Suprapubic skin (tissue), 4 donors: ENCODE measurements at regions not wholly inside any gene's neighbourhood (a gene's known extent, or its start where the extent isn't known, plus 50 kb on each side); places are given as distances from the start of the nearest gene placed in this dataset.

Experiments
- POLR2A ChIP-seq, 2 donors: fragments of 450-650 bp; IDR thresholded peaks; one replicate each; pipeline ENCODE4 v1.6.1; 2017; ENCODE audit warnings: antibody characterized with exemption in 2 of 2, mild to moderate bottlenecking in 2 of 2, moderate library complexity in 2 of 2
- POLR2AphosphoS5 ChIP-seq, 3 donors: sonication (generic); formaldehyde crosslinking; IDR thresholded peaks; one replicate each; pipeline ENCODE4 v1.6.1; 2017; ENCODE audit warnings: antibody characterized with exemption in 3 of 3

DNA sequence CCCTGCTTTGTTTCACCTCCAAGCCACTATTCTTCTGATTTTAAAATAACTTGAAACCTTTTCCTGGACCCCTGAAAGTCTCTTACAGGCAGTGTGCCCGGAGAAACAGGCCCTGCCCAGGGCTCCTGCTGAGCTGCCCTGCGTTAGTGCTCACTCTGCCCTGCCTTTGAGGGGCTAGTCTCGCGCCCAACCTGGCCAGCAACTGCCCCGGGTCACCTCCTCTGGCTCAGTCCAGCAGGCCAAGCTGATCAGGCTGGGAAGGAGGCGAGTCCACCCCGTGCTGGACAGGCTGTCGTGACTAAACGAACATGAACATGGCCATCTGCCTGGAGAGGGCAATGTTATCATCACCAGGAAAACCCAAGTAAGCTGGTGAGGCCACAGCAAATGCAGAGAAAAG is 245.4 kb downstream of the ANKRD60 start:
- no peak for TF ChIP-seq POLR2A (IDR thresholded peaks at IDR 0.05)
- no peak for TF ChIP-seq POLR2AphosphoS5 (IDR thresholded peaks at IDR 0.05)
